ENCODE measurements at regions not wholly inside any gene's neighbourhood (a gene's known extent, or its start where the extent isn't known, plus 50 kb on each side); places are given as distances from the start of the nearest gene placed in this dataset.

- TF ChIP-seq CHD7 (IDR thresholded peaks at IDR 0.05; ENCODE audit: insufficient replicate concordance, low read length) (no peak), POU5F1 (IDR thresholded peaks at IDR 0.05; ENCODE audit: low read depth, low read length) (no peak), SP1 (IDR thresholded peaks at IDR 0.05; ENCODE audit: low read depth, low read length) (no peak), TAF1 (IDR thresholded peaks at IDR 0.05; ENCODE audit: low read depth, low read length) (no peak), CREB1 (IDR thresholded peaks at IDR 0.05) (no peak), SP2 (IDR thresholded peaks at IDR 0.05; ENCODE audit: low read length) (no peak), NRF1 (IDR thresholded peaks at IDR 0.05; ENCODE audit: low read depth, low read length) (no peak), RNF2 (IDR thresholded peaks at IDR 0.05; ENCODE audit: borderline replicate concordance, low read depth, low read length, missing control alignments, poor library complexity, severe bottlenecking) (no peak), SUZ12 (IDR thresholded peaks at IDR 0.05; ENCODE audit: low read length) (no peak)
These were observed 61.9 kb upstream of the RPL38 start (continued) for GRCh38 chr17:74141612-74142011.
